ENCODE measurements at regions not wholly inside any gene's neighbourhood (a gene's known extent, or its start where the extent isn't known, plus 50 kb on each side); places are given as distances from the start of the nearest gene placed in this dataset.

DNA sequence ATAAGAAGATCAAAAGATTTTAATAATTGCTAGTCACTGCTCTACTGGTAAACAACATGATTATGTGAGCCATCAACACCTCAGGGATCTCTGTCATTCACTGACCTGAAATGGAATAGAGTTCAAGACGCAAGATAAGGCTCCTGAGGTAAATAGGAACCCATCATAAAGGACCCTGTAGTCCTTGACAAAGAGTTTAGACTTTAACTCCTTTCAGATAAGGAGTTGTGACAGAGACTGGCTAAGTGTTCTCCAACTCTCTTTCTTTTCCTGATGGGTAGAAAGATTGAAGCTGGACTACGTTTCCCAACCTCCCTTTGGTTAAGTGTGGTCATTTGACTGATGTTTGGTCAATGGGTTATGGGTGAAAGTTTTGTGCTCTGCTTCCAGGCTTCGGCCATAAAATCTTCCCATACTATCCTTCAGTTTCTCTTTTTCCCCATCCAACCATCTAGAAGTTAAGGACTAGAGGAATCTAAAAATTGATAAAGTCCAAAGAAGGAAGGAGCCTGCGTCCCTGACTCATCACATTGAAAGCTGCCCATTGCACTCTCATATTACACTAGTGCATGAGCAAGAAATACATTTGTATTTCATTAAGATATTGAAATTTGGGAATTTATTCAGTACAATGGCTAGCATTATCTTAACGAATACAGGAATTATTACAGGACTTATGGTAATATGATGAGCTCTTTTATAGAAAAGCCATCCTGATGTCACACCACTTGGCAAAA, 293.7 kb upstream of the ACVR2A start:
- no peaks in the 10 kb centered on the region for H3K9me3 ChIP-seq
- no peak overlapping the region for H3K27ac ChIP-seq
- DNase-seq, result no peak
- intact Hi-C loops (cut with DNase I; ENCODE audit: low total_unique reads), result no loop called here
- no peaks in the 10 kb centered on the region for H3K4me1 ChIP-seq
- H3K4me3 ChIP-seq, result no peak overlapping the region
- H3K27me3 ChIP-seq, result no peaks in the 10 kb centered on the region
- WGBS, 2 donors, result 89 to 93% methylated on average over 5 of the region's 5 CpGs
- TF ChIP-seq, protein P1, sequence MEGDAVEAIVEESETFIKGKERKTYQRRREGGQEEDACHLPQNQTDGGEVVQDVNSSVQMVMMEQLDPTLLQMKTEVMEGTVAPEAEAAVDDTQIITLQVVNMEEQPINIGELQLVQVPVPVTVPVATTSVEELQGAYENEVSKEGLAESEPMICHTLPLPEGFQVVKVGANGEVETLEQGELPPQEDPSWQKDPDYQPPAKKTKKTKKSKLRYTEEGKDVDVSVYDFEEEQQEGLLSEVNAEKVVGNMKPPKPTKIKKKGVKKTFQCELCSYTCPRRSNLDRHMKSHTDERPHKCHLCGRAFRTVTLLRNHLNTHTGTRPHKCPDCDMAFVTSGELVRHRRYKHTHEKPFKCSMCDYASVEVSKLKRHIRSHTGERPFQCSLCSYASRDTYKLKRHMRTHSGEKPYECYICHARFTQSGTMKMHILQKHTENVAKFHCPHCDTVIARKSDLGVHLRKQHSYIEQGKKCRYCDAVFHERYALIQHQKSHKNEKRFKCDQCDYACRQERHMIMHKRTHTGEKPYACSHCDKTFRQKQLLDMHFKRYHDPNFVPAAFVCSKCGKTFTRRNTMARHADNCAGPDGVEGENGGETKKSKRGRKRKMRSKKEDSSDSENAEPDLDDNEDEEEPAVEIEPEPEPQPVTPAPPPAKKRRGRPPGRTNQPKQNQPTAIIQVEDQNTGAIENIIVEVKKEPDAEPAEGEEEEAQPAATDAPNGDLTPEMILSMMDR (IDR thresholded peaks at IDR 0.05), result no peak
- no peak for TF ChIP-seq POLR2A (IDR thresholded peaks at IDR 0.05)
- H3K36me3 ChIP-seq (ENCODE audit: low read depth, missing control alignments), result no peaks in the 10 kb centered on the region

DNA sequence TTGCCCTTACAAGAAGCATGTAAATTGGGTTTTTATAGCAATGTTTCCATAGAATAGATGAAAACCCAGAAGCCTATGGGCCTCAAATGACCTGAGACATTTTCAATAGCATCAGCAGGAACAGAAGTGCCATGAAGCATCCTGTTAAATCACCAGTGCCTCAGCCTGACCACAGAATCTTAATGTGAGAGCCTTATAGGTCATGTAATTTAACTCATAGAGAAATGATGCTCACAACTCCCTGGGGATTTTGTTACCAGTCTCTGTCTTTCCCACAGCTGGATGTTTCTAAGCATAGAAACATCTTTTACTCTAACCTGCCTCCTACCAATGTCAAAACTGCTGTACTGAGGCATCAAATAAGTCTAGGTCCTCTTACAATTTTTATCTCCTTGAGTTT, 295.8 kb upstream of the ACVR2A start:
- Histone ChIP-seq H3K4me1 (no peaks in the 10 kb centered on the region), H3K27ac (no peak overlapping the region), H3K36me3 (ENCODE audit: low read depth, missing control alignments) (no peaks in the 10 kb centered on the region), H3K4me3 (no peak overlapping the region), H3K27me3 (no peaks in the 10 kb centered on the region), H3K9me3 (no peaks in the 10 kb centered on the region)
- no peak for DNase-seq
- intact Hi-C loops (cut with DNase I; ENCODE audit: low total_unique reads), result no loop called here
- no peak for TF ChIP-seq POLR2A (IDR thresholded peaks at IDR 0.05)
- TF ChIP-seq, protein P1 (IDR thresholded peaks at IDR 0.05), result no peak

DNA sequence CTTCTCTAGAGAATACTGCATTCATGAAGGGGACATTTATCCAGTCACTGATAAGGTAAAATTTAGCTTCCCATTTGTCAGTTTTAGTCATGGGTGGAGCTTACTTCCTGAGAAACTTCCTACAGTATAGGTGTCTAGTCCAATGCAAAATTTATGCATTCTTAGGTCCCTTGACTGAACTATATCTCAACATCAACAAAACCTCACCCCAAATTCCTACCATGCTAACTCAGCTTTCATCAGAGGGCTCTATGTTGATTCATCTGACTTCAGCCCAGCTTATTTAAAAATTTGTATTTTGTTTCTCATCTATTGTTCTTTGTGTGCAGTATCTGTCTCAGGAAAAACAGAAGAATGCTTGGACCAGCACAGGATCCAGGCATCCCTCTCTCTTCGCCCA, 296.4 kb upstream of the ACVR2A start:
- WGBS, 2 donors, result 100% methylated on average over 1 of the region's 1 CpG
- TF ChIP-seq, protein P1 (IDR thresholded peaks at IDR 0.05), result no peak
- TF ChIP-seq POLR2A (IDR thresholded peaks at IDR 0.05), result no peak
- Histone ChIP-seq H3K4me3 (no peak overlapping the region), H3K36me3 (ENCODE audit: low read depth, missing control alignments) (no peaks in the 10 kb centered on the region), H3K9me3 (no peaks in the 10 kb centered on the region), H3K27ac (no peak overlapping the region), H3K27me3 (no peaks in the 10 kb centered on the region), H3K4me1 (no peaks in the 10 kb centered on the region)
- no peak for DNase-seq
- intact Hi-C loops (cut with DNase I; ENCODE audit: low total_unique reads), result no loop called here

DNA sequence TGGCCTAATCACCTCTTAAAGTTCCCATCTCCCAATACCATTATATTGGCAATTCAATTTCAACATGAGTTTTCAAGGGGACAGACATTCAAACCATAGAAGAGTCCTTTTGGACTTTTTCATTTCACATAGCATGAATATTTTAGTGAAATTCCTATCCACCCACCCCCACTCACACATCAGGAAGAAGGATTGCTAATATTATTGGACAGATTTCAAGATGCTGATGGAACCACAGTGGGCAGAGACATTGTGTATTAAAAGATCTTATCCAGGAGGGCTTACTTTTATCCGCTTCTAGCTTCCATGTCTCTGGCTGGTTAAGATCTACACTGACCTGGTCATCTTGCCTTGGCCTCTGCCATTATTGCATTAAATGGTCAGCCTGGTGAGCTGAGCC, 297.4 kb upstream of the ACVR2A start:
- DNase-seq, result no peak
- no peaks in the 10 kb centered on the region for H3K27me3 ChIP-seq
- H3K9me3 ChIP-seq, result no peaks in the 10 kb centered on the region
- H3K4me3 ChIP-seq, result no peak overlapping the region
- H3K27ac ChIP-seq, result no peak overlapping the region
- intact Hi-C loops (cut with DNase I; ENCODE audit: low total_unique reads), result no loop called here
- H3K36me3 ChIP-seq (ENCODE audit: low read depth, missing control alignments), result no peaks in the 10 kb centered on the region
- H3K4me1 ChIP-seq, result no peaks in the 10 kb centered on the region
- 74 to 80% methylated on average over 1 of the region's 1 CpG for WGBS, 2 donors
- no peak for TF ChIP-seq POLR2A (IDR thresholded peaks at IDR 0.05)
- TF ChIP-seq, protein P1 (IDR thresholded peaks at IDR 0.05), result no peak

DNA sequence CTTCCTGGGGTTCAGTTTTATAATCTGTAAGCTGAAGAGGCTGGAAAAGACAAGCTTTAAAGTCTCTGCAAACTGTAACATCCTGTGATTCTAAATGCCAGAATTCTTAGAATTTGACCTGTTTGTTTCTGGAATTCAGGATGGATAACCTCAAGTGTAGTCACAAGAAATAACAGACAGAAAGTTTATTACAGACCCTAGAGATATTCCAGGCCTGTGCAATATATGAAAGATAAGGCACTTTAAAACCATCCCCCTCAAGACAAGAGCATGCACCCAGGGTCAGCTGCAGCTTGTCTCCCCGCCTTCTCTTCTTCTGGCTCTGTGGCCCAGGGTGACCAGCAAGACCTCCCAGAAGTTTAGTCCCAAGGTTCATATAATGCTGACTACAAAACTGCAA, 298.7 kb upstream of the ACVR2A start:
- H3K27me3 ChIP-seq, result no peaks in the 10 kb centered on the region
- DNase-seq, result no peak
- H3K4me1 ChIP-seq, result no peaks in the 10 kb centered on the region
- H3K4me3 ChIP-seq, result no peak overlapping the region
- intact Hi-C loops (cut with DNase I; ENCODE audit: low total_unique reads), result no loop called here
- no peaks in the 10 kb centered on the region for H3K36me3 ChIP-seq (ENCODE audit: low read depth, missing control alignments)
- 61% methylated on average over 1 of the region's 1 CpG; no CpG with 5 or more reads in 1 of the 2 donors for WGBS, 2 donors
- TF ChIP-seq, protein P1 (IDR thresholded peaks at IDR 0.05), result no peak
- TF ChIP-seq POLR2A (IDR thresholded peaks at IDR 0.05), result no peak
- no peak overlapping the region for H3K27ac ChIP-seq
- no peaks in the 10 kb centered on the region for H3K9me3 ChIP-seq

All from testis (tissue), 2 donors.